Keratinocyte (primary cell): ENCODE measurements at regions not wholly inside any gene's neighbourhood (a gene's known extent, or its start where the extent isn't known, plus 50 kb on each side); places are given as distances from the start of the nearest gene placed in this dataset.

ENCODE experiments used
- CTCF ChIP-seq, 3 experiments: IDR thresholded peaks in 1 of 3; conservative IDR thresholded peaks in 1 of 3; optimal IDR thresholded peaks in 1 of 3; 2 replicates in 2 of 3; 3 replicates in 1 of 3; pipeline versions ENCODE3 to v1.5.1; 2011; ENCODE audit warnings: low read length in 3 of 3, mild to moderate bottlenecking in 3 of 3, moderate library complexity in 2 of 3, control low read depth in 1 of 3, inconsistent platforms in 1 of 3; ENCODE audit not compliant: insufficient read depth in 2 of 3; ENCODE audit errors: extremely low read depth in 1 of 3
- EZH2 ChIP-seq: IDR thresholded peaks from one replicate; pipeline ENCODE4 v1.6.1; 2012; ENCODE audit warnings: inconsistent platforms, mild to moderate bottlenecking, low read length, moderate library complexity

GRCh38 chr3:16818194-16818593 is 66.6 kb upstream of the PLCL2 start:
- TF ChIP-seq CTCF (optimal IDR thresholded peaks at IDR 0.05 in 1 of 3, IDR thresholded peaks at IDR 0.05 in 1 of 3, conservative IDR thresholded peaks at IDR 0.05 in 1 of 3; ENCODE audit: extremely low read depth in 1 of 3, insufficient read depth in 2 of 3, low read length in 3 of 3) (no peak), EZH2 (no peak)
